Stimulated activated CD4-positive, alpha-beta T cell treated with anti-CD3 and anti-CD28 coated beads, Interleukin-12 subunit alpha, Interleukin-12 subunit beta, amount 100 ng/mL, for 48 hours (primary cell): ENCODE measurements at regions not wholly inside any gene's neighbourhood (a gene's known extent, or its start where the extent isn't known, plus 50 kb on each side); places are given as distances from the start of the nearest gene placed in this dataset.

Source experiments
- DNase-seq, 3 donors: peaks; one replicate each; pipeline ENCODE4 v3.0.0-alpha.2; 2020; ENCODE audit warnings: low read depth in 2 of 3, low spot score in 1 of 3

GRCh38 chr2:41647468-41648050 is 400.3 kb upstream of the PKDCC start:
- no peak for DNase-seq

- DNase-seq = no peak
Observed at GRCh38 chr2:41657226-41657625, 390.6 kb upstream of the PKDCC start.

DNA sequence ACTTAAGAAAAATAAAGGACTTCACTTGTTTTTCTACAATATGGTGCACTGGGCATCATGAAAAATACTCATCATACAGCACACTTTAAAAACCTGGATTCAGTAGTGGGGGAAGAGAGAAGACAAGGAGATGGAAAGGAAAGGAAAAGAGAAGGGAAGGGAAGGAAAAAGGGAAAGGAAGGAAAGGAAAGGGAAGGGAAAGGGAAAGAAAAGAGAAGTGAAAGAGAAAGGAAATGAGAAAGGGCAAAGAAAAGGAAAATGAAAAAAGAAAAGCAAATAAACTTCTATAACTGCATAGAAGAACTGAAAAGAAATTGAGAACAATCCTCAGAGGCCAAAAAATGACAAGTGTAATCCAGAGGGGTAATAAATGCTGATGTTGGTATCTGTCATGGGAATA is 388.1 kb upstream of the PKDCC start:
- DNase-seq = no peak

- DNase-seq = no peak
Observed at GRCh38 chr2:41662461-41662860, 385.4 kb upstream of the PKDCC start.

GRCh38 chr2:41663056-41663455 is 384.8 kb upstream of the PKDCC start:
- DNase-seq = no peak

- DNase-seq = no peak
Observed at GRCh38 chr2:41668529-41668928, 379.3 kb upstream of the PKDCC start.

- DNase-seq = no peak
Observed at GRCh38 chr2:41678639-41679038, 369.2 kb upstream of the PKDCC start.

- DNase-seq = no peak
Observed at GRCh38 chr2:41686156-41686555, 361.7 kb upstream of the PKDCC start.

DNA sequence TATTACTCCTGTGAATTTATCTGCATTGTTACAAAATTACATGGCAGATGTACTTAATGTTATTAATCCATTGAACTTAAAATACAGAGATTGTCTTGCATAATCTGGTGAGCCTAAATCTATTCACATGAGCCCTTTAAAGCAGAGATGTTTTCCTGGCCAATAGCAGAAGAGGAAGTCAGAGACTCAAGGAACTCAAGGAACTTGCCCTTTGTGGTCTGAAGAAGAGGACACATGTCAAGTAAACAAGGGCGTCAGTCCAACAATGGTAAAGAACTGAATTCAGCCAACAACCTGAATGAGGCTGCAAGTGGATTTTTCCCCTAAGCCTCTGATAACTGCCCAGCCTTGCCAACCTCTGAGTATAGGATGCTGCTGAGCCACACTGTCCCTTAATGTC is 356.3 kb upstream of the PKDCC start:
- DNase-seq = no peak

DNA sequence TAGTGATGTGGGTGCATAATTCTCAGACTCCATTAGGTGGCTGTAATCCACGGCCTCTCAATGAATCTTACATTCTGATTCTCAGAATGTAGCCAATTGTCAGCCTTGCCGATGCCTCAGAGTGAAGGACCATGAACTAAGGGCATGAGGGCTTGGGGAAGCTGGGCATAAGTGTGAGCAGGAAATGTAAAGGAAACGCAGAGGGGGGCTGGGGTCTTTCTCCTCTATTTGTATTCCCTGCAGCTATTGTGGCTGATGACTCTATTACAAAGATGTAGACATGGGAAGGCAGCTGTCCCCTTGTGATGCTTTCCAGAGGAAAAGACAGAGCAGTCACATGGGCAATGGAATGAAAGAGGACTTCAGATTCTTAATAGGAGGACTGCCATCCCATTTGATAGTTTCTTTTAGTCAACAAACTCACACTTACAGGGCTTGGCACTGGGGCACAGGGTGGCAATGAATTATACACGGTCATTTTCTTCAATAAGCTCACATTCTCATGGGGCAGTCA is 353.2 kb upstream of the PKDCC start:
- no peak for DNase-seq

DNA sequence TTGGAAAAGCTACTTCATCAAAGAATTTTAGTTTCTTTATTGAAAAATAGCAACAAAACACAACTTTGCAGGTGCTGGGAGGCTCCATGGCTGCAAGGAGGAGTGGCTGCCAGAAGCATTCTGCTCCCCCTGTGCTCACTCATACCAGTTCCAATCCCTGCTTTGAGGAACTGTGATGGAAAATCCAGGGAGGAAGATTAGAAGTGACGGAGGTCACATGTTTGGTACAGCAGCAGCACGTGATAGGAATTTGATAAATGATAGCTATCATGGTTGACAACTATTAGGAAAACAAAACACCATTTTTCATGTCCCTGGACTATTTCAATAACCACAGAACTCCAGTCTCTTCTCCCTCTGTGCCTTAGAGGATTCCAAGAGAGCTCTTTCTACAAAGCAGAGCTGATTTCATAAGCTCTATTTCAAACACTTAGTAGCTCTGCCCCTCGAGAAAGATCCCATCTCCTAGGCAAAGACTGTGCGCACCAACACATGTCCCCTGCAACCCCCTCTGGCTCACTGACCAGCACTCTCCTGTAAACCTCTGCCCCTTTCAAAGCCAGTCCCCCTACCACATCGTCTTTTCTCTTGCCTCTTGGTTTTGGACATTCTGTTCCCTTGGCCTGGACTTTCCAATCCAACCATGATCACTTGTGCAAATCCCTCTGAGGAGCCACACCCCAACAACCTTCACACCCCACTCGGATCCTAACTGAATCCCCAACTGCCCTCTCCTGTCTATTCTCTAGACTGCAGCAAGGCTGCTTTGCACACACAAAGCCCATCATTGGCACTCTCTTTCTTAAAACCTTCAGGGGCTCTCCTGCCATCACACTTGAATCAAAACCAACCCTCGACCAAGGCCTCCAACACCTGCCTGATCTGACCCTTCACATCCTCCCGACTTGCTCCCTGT is 352.4 kb upstream of the PKDCC start:
- no peak for DNase-seq

DNA sequence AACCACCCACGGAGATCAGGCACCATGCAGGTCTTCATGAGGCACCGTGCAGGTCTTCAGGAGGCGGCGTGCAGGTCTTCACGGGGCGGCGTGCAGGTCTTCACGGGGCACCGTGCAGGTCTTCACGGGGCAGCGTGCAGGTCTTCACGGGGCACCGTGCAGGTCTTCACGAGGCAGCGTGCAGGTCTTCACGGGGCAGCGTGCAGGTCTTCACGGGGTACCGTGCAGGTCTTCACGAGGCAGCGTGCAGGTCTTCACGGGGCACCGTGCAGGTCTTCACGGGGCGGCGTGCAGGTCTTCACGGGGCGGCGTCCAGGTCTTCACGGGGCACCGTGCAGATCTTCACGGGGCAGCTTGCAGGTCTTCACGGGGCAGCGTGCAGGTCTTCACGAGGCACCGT is 350.4 kb upstream of the PKDCC start:
- DNase-seq = no peak

DNA sequence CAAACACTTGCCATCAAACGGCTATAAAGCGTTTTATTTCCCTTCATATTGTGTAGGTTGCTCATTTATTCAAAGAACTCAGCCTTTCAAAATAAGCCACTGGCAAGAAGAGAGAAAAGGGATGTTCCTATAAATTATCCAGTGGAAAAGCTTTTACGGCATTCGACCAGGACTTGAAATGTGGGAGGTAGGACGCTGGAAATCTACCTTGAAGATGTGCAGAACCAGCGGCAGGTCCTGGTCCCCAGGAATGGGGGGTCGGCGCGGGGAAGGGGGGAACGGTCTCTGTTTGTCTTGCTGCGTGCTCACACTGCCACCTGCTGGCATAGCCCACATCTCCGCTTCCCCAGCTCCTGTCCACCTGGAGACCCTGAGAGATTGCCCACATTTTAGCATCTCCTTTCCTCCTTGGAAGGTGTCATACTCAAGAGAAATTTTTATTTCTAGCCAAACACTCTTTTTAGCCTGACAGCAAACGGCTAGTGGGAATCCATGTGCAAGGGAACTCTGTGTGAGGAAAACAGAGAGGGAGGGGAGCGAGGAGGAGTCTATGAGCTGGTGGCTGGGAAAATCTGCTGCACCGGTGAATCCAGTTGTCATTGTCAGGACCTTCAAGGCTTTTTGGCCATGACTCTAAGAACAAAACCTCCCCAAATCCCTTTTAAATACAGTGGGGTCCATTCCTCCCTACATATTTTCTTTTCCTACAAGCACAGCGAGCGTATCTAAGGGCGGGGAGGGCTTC is 349.0 kb upstream of the PKDCC start:
- no peak for DNase-seq

DNA sequence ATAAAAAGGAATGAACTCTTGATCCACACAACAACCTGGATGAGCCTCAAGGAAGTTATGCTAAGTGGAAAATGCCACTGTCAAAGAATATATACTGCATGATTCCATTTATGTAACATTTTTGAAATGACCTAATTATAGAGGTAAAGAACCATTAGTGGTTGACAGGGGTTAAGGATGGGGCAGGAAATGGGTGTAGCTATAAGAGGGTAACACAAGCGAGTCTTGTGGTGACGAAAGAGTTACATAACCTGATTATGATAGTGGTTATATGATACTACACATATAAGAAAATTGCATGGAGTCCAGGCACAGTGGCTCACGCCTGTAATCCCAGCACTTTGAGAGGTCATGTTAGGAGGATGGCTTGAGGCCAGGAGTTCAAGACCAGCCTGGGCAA is 346.6 kb upstream of the PKDCC start:
- DNase-seq = no peak

- no peak for DNase-seq
Observed at GRCh38 chr2:41703123-41703522, 344.7 kb upstream of the PKDCC start.

DNA sequence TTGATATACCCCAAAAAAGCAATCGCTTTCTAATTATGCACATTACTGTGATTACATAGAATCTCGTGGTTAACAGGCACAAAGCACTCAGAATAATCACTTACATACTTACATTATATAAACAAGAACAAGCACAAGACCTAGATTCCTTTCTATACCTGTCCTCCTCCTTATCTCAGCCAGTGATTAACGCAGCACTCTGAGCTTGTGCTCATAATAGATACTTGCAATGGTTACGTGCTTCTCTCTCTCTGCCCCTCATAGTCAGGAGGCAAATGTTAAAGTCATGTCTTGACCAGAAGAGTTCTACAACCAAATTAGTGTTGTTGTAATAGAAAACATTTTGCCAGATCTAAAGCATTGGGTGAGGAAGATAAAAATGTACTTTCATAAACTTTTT is 342.2 kb upstream of the PKDCC start:
- no peak for DNase-seq

GRCh38 chr2:41706286-41706685 is 341.5 kb upstream of the PKDCC start:
- DNase-seq = no peak

DNA sequence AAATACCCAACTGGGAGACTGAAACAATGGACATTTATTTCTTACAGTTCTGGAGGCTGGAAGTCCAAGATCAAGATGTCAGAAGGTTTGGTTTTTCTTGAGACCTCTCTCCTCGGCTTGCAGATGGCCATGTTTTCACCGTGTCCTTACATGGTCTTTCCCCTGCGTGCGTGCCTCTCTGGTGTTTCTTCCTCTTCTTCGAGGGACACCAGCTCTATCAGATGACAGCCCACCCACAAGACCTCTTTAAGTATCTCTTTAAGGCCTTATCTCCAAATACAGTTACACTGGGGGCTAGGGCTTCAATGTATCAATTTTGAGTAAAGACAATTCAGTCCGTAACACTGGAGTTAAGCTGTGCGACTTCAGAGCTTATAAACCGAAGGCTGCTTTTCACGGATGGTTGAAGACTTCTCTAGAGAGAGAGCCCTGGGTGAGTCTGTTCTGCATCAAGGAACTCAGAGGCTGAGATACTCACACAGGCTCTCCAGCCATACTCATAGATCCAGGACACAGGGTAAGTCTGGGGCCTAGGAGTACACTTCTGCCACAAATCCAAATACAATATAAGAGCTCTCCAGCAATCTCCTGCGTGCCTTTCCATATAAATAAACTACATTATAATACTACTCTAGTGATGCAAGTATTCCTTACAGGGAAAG is 339.9 kb upstream of the PKDCC start:
- no peak for DNase-seq

DNA sequence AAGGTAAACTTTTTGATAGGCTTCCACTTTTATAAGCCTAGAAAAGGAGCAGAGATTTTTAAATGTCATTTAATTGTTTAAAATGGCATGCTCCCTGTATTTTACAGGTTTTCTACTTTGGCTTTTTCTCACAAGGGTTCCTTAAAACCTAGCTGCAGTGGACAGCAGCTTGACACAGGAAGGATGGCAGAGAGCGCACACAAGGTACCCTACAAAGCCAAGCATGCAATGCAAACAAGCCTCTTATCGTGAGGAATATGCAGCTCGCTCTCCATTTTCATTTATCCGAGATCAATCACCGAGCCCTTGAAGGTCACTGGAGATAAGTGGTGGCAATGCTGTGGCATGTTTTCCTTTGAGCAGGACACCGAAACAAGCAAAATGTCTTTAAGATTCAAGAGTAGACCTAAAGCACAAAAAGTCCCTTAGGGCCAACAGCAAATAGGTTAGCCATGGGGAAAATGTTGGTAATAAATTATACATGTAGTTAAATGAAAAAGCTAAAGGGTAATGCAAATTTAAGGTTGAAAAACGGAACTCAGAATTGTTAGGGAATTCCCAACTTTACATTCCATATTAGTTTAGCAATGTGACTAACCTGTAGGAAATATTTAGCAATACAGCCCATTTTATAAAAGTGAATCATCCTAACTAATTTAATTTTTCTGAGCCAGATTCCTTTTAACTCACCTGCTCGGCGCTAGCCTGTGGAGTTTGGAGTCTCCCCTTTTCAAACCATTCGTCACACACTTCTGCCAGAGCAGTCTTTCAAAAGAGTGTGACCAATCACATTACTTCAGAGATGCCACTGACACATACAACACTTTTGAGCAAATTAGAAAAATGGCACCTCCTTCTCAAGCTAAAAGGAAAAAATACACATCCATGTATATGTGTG is 337.9 kb upstream of the PKDCC start:
- DNase-seq = no peak

DNA sequence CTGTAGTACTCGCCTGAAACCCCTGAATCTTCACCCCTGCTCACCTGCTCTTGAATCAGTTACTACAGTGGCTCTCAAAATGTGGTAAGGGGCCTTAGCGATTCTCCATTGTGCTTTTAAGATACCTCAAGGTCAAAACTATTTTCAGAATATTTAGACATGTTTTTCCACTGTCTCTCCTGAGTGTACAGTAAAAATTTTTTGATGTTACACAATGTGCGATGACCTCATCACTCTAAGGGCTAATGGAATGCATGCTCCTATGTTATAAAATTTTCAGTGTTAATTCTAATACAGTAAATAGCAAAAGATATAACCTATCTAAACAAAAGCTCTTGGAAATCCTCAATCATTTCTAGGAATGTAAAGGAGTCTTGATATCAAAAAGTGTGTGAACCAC is 336.9 kb upstream of the PKDCC start:
- DNase-seq = no peak
